ENCODE measurements at regions not wholly inside any gene's neighbourhood (a gene's known extent, or its start where the extent isn't known, plus 50 kb on each side); places are given as distances from the start of the nearest gene placed in this dataset.

GRCh38 chr3:89644716-89645115 lies 537.3 kb downstream of the EPHA3 start:
- TF ChIP-seq, protein P1, sequence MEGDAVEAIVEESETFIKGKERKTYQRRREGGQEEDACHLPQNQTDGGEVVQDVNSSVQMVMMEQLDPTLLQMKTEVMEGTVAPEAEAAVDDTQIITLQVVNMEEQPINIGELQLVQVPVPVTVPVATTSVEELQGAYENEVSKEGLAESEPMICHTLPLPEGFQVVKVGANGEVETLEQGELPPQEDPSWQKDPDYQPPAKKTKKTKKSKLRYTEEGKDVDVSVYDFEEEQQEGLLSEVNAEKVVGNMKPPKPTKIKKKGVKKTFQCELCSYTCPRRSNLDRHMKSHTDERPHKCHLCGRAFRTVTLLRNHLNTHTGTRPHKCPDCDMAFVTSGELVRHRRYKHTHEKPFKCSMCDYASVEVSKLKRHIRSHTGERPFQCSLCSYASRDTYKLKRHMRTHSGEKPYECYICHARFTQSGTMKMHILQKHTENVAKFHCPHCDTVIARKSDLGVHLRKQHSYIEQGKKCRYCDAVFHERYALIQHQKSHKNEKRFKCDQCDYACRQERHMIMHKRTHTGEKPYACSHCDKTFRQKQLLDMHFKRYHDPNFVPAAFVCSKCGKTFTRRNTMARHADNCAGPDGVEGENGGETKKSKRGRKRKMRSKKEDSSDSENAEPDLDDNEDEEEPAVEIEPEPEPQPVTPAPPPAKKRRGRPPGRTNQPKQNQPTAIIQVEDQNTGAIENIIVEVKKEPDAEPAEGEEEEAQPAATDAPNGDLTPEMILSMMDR (IDR thresholded peaks at IDR 0.05; ENCODE audit: insufficient read depth, low read length): no peak
- no peak for TF ChIP-seq POLR2AphosphoS5 (IDR thresholded peaks at IDR 0.05; ENCODE audit: low read depth)
- no peak for TF ChIP-seq REST (IDR thresholded peaks at IDR 0.05; ENCODE audit: insufficient replicate concordance, low read depth)
- TF ChIP-seq GABPA (IDR thresholded peaks at IDR 0.05; ENCODE audit: low read depth): no peak
